HepG2 (cell line): ENCODE measurements at regions not wholly inside any gene's neighbourhood (a gene's known extent, or its start where the extent isn't known, plus 50 kb on each side); places are given as distances from the start of the nearest gene placed in this dataset.

Experiments used
- NFYB ChIP-seq: sonication (generic); formaldehyde crosslinking; IDR thresholded peaks from 2 replicates; pipeline ENCODE4 v1.4.0; 2020; ENCODE audit warnings: missing genetic modification reagents
- SP2 ChIP-seq: sonication (generic); formaldehyde crosslinking; IDR thresholded peaks from 2 replicates; pipeline ENCODE4 v1.5.1; 2020; ENCODE audit warnings: mild to moderate bottlenecking, missing genetic modification reagents
- ZNF274 ChIP-seq: sonication (generic); formaldehyde crosslinking; IDR thresholded peaks from 2 replicates; pipeline ENCODE4 v1.5.1; 2020; ENCODE audit warnings: mild to moderate bottlenecking, missing genetic modification reagents
- TF ChIP-seq, protein P1 (sequence below): sonication (generic); formaldehyde crosslinking; conservative IDR thresholded peaks from 2 replicates; pipeline ENCODE4 v1.8.0; 2022; ENCODE audit warnings: missing genetic modification reagents

DNA sequence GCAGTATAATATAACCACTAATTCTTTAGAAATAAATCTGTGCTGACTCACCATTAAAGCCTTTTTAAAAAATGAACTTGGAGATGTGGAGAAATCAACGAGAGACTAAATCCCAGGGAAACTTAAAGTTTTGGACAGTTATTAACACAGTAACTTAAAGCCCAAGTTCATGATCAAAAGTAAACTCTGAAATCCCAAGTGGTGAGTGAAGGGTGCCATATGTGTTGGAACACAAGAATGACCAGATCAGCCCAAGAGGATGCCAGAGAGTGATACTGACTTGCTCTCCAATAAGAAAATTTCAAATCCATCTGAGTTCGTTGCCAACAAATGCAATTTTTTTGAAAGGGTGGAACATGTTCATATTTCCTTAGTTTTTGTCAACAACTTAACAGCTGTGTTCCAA, 838.1 kb upstream of the ACVR2A start:
- TF ChIP-seq ZNF274 (CRISPR knock-in tag) (no peak), SP2 (no peak), NFYB (CRISPR knock-in tag) (no peak)
- TF ChIP-seq, protein P1, sequence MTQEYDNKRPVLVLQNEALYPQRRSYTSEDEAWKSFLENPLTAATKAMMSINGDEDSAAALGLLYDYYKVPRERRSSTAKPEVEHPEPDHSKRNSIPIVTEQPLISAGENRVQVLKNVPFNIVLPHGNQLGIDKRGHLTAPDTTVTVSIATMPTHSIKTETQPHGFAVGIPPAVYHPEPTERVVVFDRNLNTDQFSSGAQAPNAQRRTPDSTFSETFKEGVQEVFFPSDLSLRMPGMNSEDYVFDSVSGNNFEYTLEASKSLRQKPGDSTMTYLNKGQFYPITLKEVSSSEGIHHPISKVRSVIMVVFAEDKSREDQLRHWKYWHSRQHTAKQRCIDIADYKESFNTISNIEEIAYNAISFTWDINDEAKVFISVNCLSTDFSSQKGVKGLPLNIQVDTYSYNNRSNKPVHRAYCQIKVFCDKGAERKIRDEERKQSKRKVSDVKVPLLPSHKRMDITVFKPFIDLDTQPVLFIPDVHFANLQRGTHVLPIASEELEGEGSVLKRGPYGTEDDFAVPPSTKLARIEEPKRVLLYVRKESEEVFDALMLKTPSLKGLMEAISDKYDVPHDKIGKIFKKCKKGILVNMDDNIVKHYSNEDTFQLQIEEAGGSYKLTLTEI (CRISPR knock-in tag): no peak
